GM21717 (cell line): ENCODE measurements at regions not wholly inside any gene's neighbourhood (a gene's known extent, or its start where the extent isn't known, plus 50 kb on each side); places are given as distances from the start of the nearest gene placed in this dataset.

Experiments used
- ATAC-seq: cut with Tn5 transposase; IDR thresholded peaks from one replicate; pipeline ENCODE4 v1.9.1; 2021; ENCODE audit warnings: mild to moderate bottlenecking, moderate library complexity; ENCODE audit not compliant: unreplicated experiment

GRCh38 chr12:3972576-3972975, 99.4 kb upstream of the PARP11 start:
- no peak for ATAC-seq

DNA sequence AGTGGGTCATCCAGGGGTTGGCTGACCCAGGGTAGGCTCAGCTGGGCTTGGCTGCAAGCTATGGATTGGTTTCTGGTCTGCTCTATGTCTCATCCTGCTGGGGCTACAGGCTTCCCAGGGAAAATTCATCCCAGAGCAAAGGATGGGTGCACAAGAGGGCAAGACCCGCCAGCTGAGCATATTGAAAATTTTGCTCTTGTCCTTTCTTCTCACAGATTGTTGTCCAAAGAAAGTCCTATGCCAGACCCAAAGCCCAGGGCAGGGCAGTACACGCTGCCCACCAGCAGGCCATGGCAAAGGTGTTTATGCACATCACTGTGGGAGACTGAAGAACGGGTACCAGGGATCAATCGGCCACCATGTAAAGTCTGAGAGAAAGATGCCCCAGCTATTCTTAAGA, 95.3 kb upstream of the PARP11 start:
- ATAC-seq, result no peak

- no peak for ATAC-seq
These were observed 94.5 kb upstream of the PARP11 start for GRCh38 chr12:3967556-3968160.

DNA sequence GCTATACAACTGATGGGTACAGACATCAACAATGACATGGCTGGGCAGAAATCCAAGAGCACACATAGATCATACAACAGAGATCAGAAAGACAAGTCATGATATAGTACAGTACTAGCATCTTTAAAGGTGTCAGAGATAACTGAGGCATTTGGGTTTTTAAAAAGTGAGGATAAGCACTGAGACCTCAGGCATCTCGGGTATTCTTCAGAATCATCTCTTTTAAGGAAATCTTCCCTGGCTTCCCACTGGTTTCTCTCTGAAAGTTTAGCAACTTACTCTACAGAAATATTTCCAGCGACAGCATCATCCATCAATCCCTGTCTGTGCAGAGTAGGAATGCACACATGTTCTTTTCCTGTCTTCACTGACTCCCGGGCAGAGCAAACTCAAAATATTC, 93.2 kb upstream of the PARP11 start:
- ATAC-seq, result no peak

- no peak for ATAC-seq
These were observed 91.8 kb upstream of the PARP11 start for GRCh38 chr12:3965046-3965445.

GRCh38 chr12:3964439-3964838, 91.2 kb upstream of the PARP11 start:
- no peak for ATAC-seq

DNA sequence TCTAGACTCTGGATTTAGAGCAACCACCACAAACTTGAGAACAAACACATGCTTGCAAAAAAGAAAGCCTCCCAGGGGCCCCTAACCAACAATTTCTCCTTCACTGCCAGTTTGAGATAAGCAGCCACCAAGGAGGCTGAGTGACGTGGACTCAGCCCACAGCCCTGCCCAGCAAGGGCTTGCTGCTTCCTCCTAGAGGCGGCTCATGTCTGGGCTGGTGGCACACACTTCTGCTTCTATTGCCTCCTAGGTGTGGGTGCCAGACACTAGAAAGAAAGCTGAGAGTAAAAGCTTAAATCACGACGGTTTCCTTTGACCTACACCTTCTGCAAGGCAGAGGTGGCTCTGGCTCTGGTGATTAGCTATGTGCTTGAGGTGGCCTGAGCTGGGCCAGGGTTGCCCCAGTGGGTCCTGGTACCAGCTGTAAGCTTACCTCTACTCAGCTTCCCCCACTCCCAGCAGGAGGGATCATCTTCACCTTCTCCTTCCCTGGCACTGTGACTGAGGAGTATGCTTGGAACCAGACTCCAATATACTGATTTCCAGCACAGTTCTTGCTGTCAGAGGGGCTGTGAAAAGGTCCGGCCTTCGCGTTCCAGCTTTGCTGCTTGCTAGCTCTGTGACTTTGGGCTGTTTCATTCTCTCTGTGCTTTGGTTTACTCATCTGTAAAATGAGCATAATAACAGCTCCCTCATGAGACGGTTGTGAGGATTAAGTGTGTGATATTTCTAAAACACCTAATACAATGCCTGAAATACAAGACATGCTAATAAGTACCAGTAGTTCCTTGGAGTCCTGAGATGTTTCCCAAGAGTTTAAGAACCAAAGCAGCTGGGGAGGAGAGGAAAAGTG, 89.7 kb upstream of the PARP11 start:
- ATAC-seq, result no peak

- ATAC-seq, result no peak
These were observed 88.4 kb upstream of the PARP11 start for GRCh38 chr12:3961591-3961990.

GRCh38 chr12:3959799-3960560, 86.8 kb upstream of the PARP11 start:
- no peak for ATAC-seq

GRCh38 chr12:3958534-3958933, 85.3 kb upstream of the PARP11 start:
- ATAC-seq, result no peak

DNA sequence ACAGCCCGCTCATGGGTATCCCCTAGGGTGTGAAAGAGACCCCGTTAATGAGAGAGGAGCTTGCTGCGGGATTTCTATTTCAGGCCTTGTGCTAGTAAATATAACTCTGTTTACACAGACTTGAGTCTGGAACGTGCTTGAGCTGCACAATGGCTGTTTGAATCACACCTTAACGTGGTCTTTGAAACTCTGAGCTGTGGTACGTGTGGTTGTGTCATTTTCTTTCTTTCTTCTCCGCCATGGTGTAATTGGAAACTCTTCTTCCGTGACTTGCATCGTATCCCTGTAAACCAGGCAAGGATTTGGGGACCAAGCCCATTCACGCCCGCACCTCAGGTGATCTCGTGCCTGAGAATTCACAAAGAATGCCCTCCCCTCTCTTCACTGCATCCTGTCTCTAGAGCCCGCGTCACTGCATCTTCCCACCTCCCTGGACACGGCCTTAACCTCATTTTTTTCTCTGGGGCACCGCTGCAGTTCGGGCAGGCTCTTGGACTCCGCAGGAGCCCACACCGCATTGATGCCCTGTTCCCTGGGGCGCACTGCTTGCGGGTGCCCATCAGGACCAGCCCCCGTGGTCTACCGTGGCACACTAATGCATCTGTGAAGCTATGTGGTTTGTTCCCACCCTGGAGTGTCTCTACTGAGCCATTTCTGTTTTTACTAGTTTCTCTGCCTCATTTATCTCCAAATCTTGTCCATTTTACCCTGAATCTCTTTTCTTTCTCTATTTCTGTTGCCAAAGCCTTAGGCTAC, 78.4 kb upstream of the PARP11 start:
- no peak for ATAC-seq

- no peak for ATAC-seq
These were observed 77.6 kb upstream of the PARP11 start for GRCh38 chr12:3950714-3951320.

DNA sequence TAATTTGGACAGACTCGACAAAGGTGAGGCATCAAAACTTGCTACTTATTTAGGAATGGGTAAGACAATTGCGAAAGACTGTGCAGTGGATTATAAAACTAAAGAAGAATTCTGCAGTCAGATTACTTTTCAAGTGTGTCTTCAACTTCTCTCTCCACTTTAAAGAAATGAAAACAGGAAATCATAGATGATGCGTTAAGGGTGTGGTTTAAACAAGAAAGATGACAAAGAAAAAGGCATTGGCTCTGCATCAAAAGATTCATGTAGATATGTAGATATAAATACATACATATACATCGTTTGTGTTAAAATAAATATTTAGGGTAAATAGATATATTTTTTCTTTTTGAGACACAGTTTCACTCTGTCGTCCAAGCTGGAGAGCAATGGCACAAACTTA, 74.6 kb upstream of the PARP11 start:
- ATAC-seq, result no peak

- ATAC-seq, result no peak
These were observed 72.5 kb upstream of the PARP11 start for GRCh38 chr12:3945671-3946070.

GRCh38 chr12:3944620-3945019, 71.4 kb upstream of the PARP11 start:
- ATAC-seq, result no peak

DNA sequence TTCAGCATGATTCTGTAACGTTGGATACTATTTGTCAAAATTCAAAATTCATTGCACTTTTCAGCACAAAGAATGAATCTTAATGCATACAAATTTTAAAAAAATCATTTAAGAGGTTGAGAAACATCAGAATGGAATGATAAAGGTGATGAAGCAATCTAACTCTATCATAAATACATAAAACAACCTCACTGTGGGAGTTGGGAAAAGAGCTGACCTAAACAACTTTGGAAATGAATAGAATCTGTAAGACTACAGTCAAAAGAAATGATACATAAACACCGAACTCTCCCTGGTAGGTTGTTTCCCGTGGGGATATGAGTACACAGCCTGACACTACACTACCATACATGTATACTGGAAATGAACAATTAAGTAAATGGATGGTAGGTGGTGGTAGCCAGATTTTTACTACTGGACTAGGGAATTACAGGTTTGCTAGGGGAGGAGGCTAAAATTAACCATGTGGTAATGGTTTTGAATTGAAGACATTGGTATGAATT, 64.9 kb upstream of the PARP11 start:
- ATAC-seq, result no peak

DNA sequence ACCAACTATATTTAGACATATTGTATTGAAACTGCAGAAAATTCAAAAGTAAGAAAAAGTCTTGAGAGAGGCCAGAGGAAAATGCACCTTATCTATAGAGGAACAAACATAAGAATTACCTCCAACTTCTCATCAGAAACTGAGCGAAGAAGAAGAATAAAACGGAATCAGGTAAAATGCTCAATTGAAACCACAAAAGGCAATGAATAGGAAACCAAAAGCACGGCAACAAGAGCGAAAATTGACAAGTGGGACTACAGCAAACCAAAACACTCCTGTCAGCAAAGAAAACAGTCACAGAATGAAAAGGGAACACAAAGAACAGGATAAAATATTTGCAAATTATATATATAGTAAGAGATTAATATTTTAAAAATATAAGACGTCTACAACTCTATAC, 61.9 kb upstream of the PARP11 start:
- ATAC-seq, result no peak

GRCh38 chr12:3933819-3934192, 60.6 kb upstream of the PARP11 start:
- no peak for ATAC-seq

GRCh38 chr12:3933074-3933818, 60.0 kb upstream of the PARP11 start:
- no peak for ATAC-seq

DNA sequence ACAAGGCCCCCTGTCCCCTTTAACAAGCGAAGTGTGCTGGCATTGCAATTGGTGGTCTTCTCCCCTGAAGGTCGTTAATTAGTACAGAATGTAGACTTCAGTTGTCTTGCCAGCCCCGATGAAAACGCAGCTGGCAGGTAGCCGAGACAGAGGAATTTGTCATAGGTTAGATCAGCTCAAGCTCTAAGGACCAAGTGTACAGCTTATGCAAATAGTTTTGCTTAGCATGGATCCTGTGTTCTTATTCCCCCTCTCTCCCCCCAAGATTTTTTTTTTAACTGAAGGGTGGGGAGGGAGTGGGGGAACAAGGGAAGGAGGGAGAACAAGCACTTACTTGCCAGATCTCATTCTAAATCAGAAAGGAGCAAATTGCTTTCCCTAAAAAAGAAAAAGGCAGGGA, 58.6 kb upstream of the PARP11 start:
- ATAC-seq, result no peak
